H9 (cell line): ENCODE measurements at regions not wholly inside any gene's neighbourhood (a gene's known extent, or its start where the extent isn't known, plus 50 kb on each side); places are given as distances from the start of the nearest gene placed in this dataset.

Experiments
- DNase-seq: peaks from one replicate; pipeline ENCODE4 v3.0.0-alpha.2; 2017
- H2AFZ ChIP-seq: one replicate; pipeline ENCODE4 v1.6.1; 2013; ENCODE audit warnings: mild to moderate bottlenecking, low read length, control low read depth, moderate library complexity
- H2AK5ac ChIP-seq: 2 replicates; pipeline ENCODE4 v1.6.1; 2013; ENCODE audit warnings: low read length, control low read depth, mixed read lengths; ENCODE audit not compliant: insufficient read length
- H2BK120ac ChIP-seq: one replicate; pipeline ENCODE4 v1.6.1; 2013; ENCODE audit warnings: low read depth, mild to moderate bottlenecking, low read length, control low read depth, inconsistent platforms; ENCODE audit not compliant: poor library complexity, severe bottlenecking
- H2BK12ac ChIP-seq: 2 replicates; pipeline ENCODE4 v1.6.1; 2013; ENCODE audit warnings: low read length, control low read depth, mixed read lengths, low read depth; ENCODE audit not compliant: insufficient read length
- H2BK15ac ChIP-seq: 2 replicates; pipeline ENCODE4 v1.6.1; 2013; ENCODE audit warnings: low read depth, low read length, control low read depth
- H2BK20ac ChIP-seq: one replicate; pipeline ENCODE4 v1.6.1; 2013; ENCODE audit warnings: low read depth, mild to moderate bottlenecking, low read length, control low read depth, inconsistent platforms; ENCODE audit not compliant: poor library complexity, severe bottlenecking
- H2BK5ac ChIP-seq: 2 replicates; pipeline ENCODE4 v1.6.1; 2013; ENCODE audit warnings: low read length, control low read depth, mixed read lengths; ENCODE audit not compliant: insufficient read length
- H3K14ac ChIP-seq: 2 replicates; pipeline ENCODE4 v1.6.1; 2013; ENCODE audit warnings: low read length, control low read depth; ENCODE audit not compliant: insufficient read depth
- H3K18ac ChIP-seq: 2 replicates; pipeline ENCODE4 v1.6.1; 2013; ENCODE audit warnings: low read depth, mild to moderate bottlenecking, mixed read lengths, low read length, control low read depth; ENCODE audit not compliant: insufficient read length
- H3K23ac ChIP-seq: 2 replicates; pipeline ENCODE4 v1.6.1; 2013; ENCODE audit warnings: low read length, control low read depth, mixed read lengths, low read depth; ENCODE audit not compliant: insufficient read length
- H3K23me2 ChIP-seq: 2 replicates; pipeline ENCODE4 v1.6.1; 2013; ENCODE audit warnings: low read depth, mild to moderate bottlenecking, mixed read lengths, low read length, control low read depth; ENCODE audit not compliant: insufficient read length, poor library complexity, severe bottlenecking
- H3K27ac ChIP-seq: 2 replicates; pipeline ENCODE4 v1.5.1; 2013; ENCODE audit warnings: low read length, control low read depth, mixed read lengths, low read depth; ENCODE audit not compliant: insufficient read length
- H3K27me3 ChIP-seq: 2 replicates; pipeline ENCODE4 v1.6.1; 2013; ENCODE audit warnings: low read length, control low read depth, inconsistent platforms; ENCODE audit not compliant: insufficient read depth
- H3K4ac ChIP-seq: 2 replicates; pipeline ENCODE4 v1.6.1; 2013; ENCODE audit warnings: low read depth, mild to moderate bottlenecking, control low read depth, inconsistent platforms, low read length, moderate library complexity
- H3K4me1 ChIP-seq: 2 replicates; pipeline ENCODE4 v1.6.1; 2013; ENCODE audit warnings: low read length, control low read depth, inconsistent platforms; ENCODE audit not compliant: insufficient read depth
- H3K4me2 ChIP-seq: 2 replicates; pipeline ENCODE4 v1.6.1; 2013; ENCODE audit warnings: low read length, control low read depth, mixed read lengths; ENCODE audit not compliant: insufficient read length, insufficient read depth
- H3K56ac ChIP-seq: 2 replicates; pipeline ENCODE4 v1.6.1; 2013; ENCODE audit warnings: low read depth, mild to moderate bottlenecking, mixed read lengths, low read length, control low read depth; ENCODE audit not compliant: insufficient read length
- H3K79me1 ChIP-seq: 2 replicates; pipeline ENCODE4 v1.6.1; 2013; ENCODE audit warnings: low read depth, mild to moderate bottlenecking, moderate library complexity, low read length, control low read depth, inconsistent platforms; ENCODE audit not compliant: insufficient read depth, poor library complexity, severe bottlenecking
- H3K79me2 ChIP-seq: 2 replicates; pipeline ENCODE4 v1.6.1; 2013; ENCODE audit warnings: low read length, control low read depth, inconsistent platforms; ENCODE audit not compliant: insufficient read depth
- H3K9ac ChIP-seq: 2 replicates; pipeline ENCODE4 v1.6.1; 2013; ENCODE audit warnings: low read length, control low read depth, mixed read lengths; ENCODE audit not compliant: insufficient read length; ENCODE audit errors: extremely low read depth
- H3K9me3 ChIP-seq: one replicate; pipeline ENCODE4 v1.6.1; 2013; ENCODE audit warnings: low read depth, low read length, inconsistent platforms; ENCODE audit not compliant: control insufficient read depth
- H3T11ph ChIP-seq: one replicate; pipeline ENCODE4 v1.6.1; 2013; ENCODE audit warnings: mild to moderate bottlenecking, low read length, control low read depth, inconsistent platforms
- H4K20me1 ChIP-seq: one replicate; pipeline ENCODE4 v1.6.1; 2013; ENCODE audit not compliant: control insufficient read depth, insufficient read length, insufficient read depth
- H4K5ac ChIP-seq: 2 replicates; pipeline ENCODE4 v1.6.1; 2013; ENCODE audit warnings: low read depth, mild to moderate bottlenecking, mixed read lengths, low read length, control low read depth; ENCODE audit not compliant: insufficient read length
- H4K8ac ChIP-seq: replicated peaks from 2 replicates; pipeline ENCODE4 v1.6.1; 2013; ENCODE audit warnings: low read length, control low read depth, mixed read lengths, low read depth; ENCODE audit not compliant: insufficient read length
- H4K91ac ChIP-seq: 2 replicates; pipeline ENCODE4 v1.6.1; 2013; ENCODE audit warnings: low read depth, mild to moderate bottlenecking, moderate library complexity, mixed read lengths, low read length, control low read depth; ENCODE audit not compliant: insufficient read length
- H3K27ac Mint-ChIP-seq, 3 experiments: 2 replicates in 2 of 3; 3 replicates in 1 of 3; pipeline ENCODE4 v1.8.0; 2020 to 2021; ENCODE audit warnings: mixed read lengths in 3 of 3, mild to moderate bottlenecking in 1 of 3, moderate library complexity in 1 of 3
- H3K27me3 Mint-ChIP-seq: 2 replicates; pipeline ENCODE4 v1.8.0; 2021; ENCODE audit warnings: low read depth, mild to moderate bottlenecking, moderate library complexity, mixed read lengths
- H3K36me3 Mint-ChIP-seq, 3 experiments: 2 replicates in 2 of 3; 3 replicates in 1 of 3; pipeline ENCODE4 v1.8.0; 2020 to 2021; ENCODE audit warnings: low read depth in 3 of 3, mixed read lengths in 3 of 3; ENCODE audit not compliant: insufficient read depth in 1 of 3
- H3K4me1 Mint-ChIP-seq, 2 experiments: 2 replicates each; pipeline ENCODE4 v1.8.0; 2020; ENCODE audit warnings: mixed read lengths in 2 of 2
- H3K4me3 Mint-ChIP-seq, 2 experiments: 2 replicates in 1 of 2; 3 replicates in 1 of 2; pipeline ENCODE4 v1.8.0; 2020 to 2021; ENCODE audit warnings: mild to moderate bottlenecking in 2 of 2, mixed read lengths in 2 of 2, moderate library complexity in 1 of 2
- H3K9me3 Mint-ChIP-seq, 2 experiments: 2 replicates in 1 of 2; 3 replicates in 1 of 2; pipeline ENCODE4 v1.8.0; 2020; ENCODE audit warnings: mild to moderate bottlenecking in 2 of 2, mixed read lengths in 2 of 2, moderate library complexity in 1 of 2
- WGBS: extraction: QIAGEN DNeasy Blood & Tissue Kit; methylation state at CpG from one replicate; pipeline ENCODE4 v1.1.7; 2013; ENCODE audit warnings: missing lambda C conversion rate, low lambda C conversion rate, mixed read lengths; ENCODE audit not compliant: insufficient read length; ENCODE audit errors: extremely low coverage; 5-methylcytosine and 5-hydroxymethylcytosine counted together
- TF ChIP-seq, protein P1 (sequence below): fragments of 200-600 bp; sonication (generic); conservative IDR thresholded peaks from 3 replicates; pipeline ENCODE4 v1.8.0; 2021; ENCODE audit warnings: antibody characterized with exemption, mild to moderate bottlenecking

- Histone ChIP-seq H4K5ac (no peak overlapping the region), H4K8ac (no peak overlapping the region), H2BK5ac (no peak overlapping the region), H3K79me1 (no peaks in the 10 kb centered on the region), H3K23me2 (no peaks in the 10 kb centered on the region), H3K27me3 (no peaks in the 10 kb centered on the region), H2AK5ac (no peak overlapping the region), H3K4me2 (no peak overlapping the region), H3K4ac (no peak overlapping the region), H2AFZ (no peak overlapping the region), H4K91ac (no peak overlapping the region), H3K4me1 (peaks cover 1% of the 10 kb centered on the region; the same call in 1 of the 2 replicates), H3K9me3 (no peaks in the 10 kb centered on the region), H4K20me1 (no peaks in the 10 kb centered on the region), H3K18ac (no peak overlapping the region), H2BK120ac (no peak overlapping the region), H3K9ac (no peak overlapping the region), H2BK12ac (no peak overlapping the region), H3T11ph (no peak overlapping the region), H3K27ac (no peak overlapping the region), H2BK20ac (no peak overlapping the region), H2BK15ac (no peak overlapping the region), H3K56ac (no peak overlapping the region), H3K79me2 (no peaks in the 10 kb centered on the region), H3K14ac (no peak overlapping the region), H3K23ac (no peak overlapping the region)
- no peaks in the 10 kb centered on the region for H3K36me3 Mint-ChIP-seq
- WGBS: no CpG with 5 or more reads among the region's 12 CpGs
- TF ChIP-seq, protein P1, sequence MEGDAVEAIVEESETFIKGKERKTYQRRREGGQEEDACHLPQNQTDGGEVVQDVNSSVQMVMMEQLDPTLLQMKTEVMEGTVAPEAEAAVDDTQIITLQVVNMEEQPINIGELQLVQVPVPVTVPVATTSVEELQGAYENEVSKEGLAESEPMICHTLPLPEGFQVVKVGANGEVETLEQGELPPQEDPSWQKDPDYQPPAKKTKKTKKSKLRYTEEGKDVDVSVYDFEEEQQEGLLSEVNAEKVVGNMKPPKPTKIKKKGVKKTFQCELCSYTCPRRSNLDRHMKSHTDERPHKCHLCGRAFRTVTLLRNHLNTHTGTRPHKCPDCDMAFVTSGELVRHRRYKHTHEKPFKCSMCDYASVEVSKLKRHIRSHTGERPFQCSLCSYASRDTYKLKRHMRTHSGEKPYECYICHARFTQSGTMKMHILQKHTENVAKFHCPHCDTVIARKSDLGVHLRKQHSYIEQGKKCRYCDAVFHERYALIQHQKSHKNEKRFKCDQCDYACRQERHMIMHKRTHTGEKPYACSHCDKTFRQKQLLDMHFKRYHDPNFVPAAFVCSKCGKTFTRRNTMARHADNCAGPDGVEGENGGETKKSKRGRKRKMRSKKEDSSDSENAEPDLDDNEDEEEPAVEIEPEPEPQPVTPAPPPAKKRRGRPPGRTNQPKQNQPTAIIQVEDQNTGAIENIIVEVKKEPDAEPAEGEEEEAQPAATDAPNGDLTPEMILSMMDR: no peak
- no peaks in the 10 kb centered on the region for H3K27me3 Mint-ChIP-seq
- no peaks in the 10 kb centered on the region for H3K9me3 Mint-ChIP-seq
- DNase-seq: no peak
- H3K4me3 Mint-ChIP-seq: no peak overlapping the region
- peaks cover 17 to 23% of the 10 kb centered on the region in 2 experiments for H3K4me1 Mint-ChIP-seq
- no peak overlapping the region for H3K27ac Mint-ChIP-seq
Observed at GRCh38 chr10:29131952-29132547, 156.8 kb upstream of the LYZL1 start.
